K562 (cell line): ENCODE measurements at regions not wholly inside any gene's neighbourhood (a gene's known extent, or its start where the extent isn't known, plus 50 kb on each side); places are given as distances from the start of the nearest gene placed in this dataset.

Source experiments
- ATAC-seq: fragments of 200-7000 bp; cut with Tn5 transposase; 3 replicates; pipeline ENCODE4 v1.9.1; 2020; ENCODE audit warnings: moderate library complexity
- BruUV-seq: library from RNA; stranded (reverse); fragments of 400-500 nt; replicated peaks from 2 replicates; lab custom pipeline; 2021; lab: Mats Ljungman, UMichigan
- CTCF ChIA-PET: fragments of 300-600 bp; formaldehyde crosslinking; extraction: SDS; loops from one replicate; lab custom pipeline; 2021; ENCODE audit warnings: low intra/inter-chr PET ratio; lab: Yijun Ruan, JAX
- POLR2A ChIA-PET: fragments of 300-600, 350-650 bp; sonication (Branson Sonifier 250); formaldehyde crosslinking; extraction: SDS; loops from one replicate; lab custom pipeline; 2021; ENCODE audit warnings: antibody characterized with exemption, inconsistent platforms; lab: Yijun Ruan, JAX
- DNase-seq, 4 experiments: peaks; one replicate each; pipeline versions ENCODE4 v3.0.0 to v3.0.0-alpha.2; 2011 to 2018; ENCODE audit warnings: low spot score in 3 of 4, mixed read lengths in 3 of 4; ENCODE audit errors: extremely low read depth in 1 of 4
- FAIRE-seq: peaks from 2 replicates; lab custom pipeline; 2011; peaks lifted over from hg19 to GRCh38; lab: Jason Lieb, UNC
- H2AFZ ChIP-seq: 2 replicates; pipeline ENCODE4 v1.6.0; 2011; ENCODE audit warnings: low read depth, low read length, control low read depth, inconsistent platforms
- H3K27ac ChIP-seq: fragments of 200-600 bp; 3 replicates; pipeline ENCODE4 v1.8.0; 2011; ENCODE audit warnings: low read depth, mild to moderate bottlenecking, control low read depth, inconsistent platforms, low read length, moderate library complexity, mixed read lengths; ENCODE audit errors: extremely low read depth
- H3K27me3 ChIP-seq, 2 experiments: fragments of 300-600 bp in 1 of 2; 2 replicates in 1 of 2; 3 replicates in 1 of 2; pipeline versions ENCODE4 v1.6.0 to v1.8.0; 2011; ENCODE audit warnings: inconsistent platforms in 2 of 2, low read length in 2 of 2, mild to moderate bottlenecking in 1 of 2, mixed read lengths in 1 of 2, moderate library complexity in 1 of 2; ENCODE audit not compliant: control insufficient read depth in 2 of 2, insufficient read depth in 2 of 2
- H3K36me3 ChIP-seq: fragments of 300-600 bp; 3 replicates; pipeline ENCODE4 v1.8.0; 2011; ENCODE audit warnings: mild to moderate bottlenecking, low read length, inconsistent platforms; ENCODE audit not compliant: control insufficient read depth, insufficient read depth
- H3K4me1 ChIP-seq, 2 experiments: fragments of 200-600 bp in 1 of 2; replicated peaks in 1 of 2; 2 replicates in 1 of 2; 3 replicates in 1 of 2; pipeline versions ENCODE4 v1.5.1 to v1.8.0; 2011; ENCODE audit warnings: inconsistent platforms in 2 of 2, low read length in 2 of 2, mild to moderate bottlenecking in 1 of 2, mixed read lengths in 1 of 2, moderate library complexity in 1 of 2; ENCODE audit not compliant: control insufficient read depth in 2 of 2, insufficient read depth in 2 of 2
- H3K4me2 ChIP-seq: 2 replicates; pipeline ENCODE4 v1.6.1; 2011; ENCODE audit warnings: low read length, control low read depth, inconsistent platforms, mixed read lengths; ENCODE audit not compliant: insufficient read depth
- H3K4me3 ChIP-seq: fragments of 200-600 bp; sonication (generic), shearing (Covaris generic); 2 replicates; pipeline ENCODE4 v1.5.1; 2016; ENCODE audit warnings: control low read depth, inconsistent platforms
- H3K79me2 ChIP-seq: fragments of 200-600 bp; 3 replicates; pipeline ENCODE4 v1.8.0; 2011; ENCODE audit warnings: low read length, inconsistent platforms; ENCODE audit not compliant: control insufficient read depth, insufficient read depth
- H3K9ac ChIP-seq, 2 experiments: 2 replicates each; pipeline versions ENCODE4 v1.6.0 to v1.6.1; 2011; ENCODE audit warnings: low read depth in 2 of 2, low read length in 2 of 2, control low read depth in 1 of 2, inconsistent platforms in 1 of 2, mild to moderate bottlenecking in 1 of 2, mixed read lengths in 1 of 2; ENCODE audit not compliant: insufficient read depth in 1 of 2
- H3K9me1 ChIP-seq: one replicate; pipeline ENCODE4 v1.6.0; 2011; ENCODE audit warnings: inconsistent platforms, mild to moderate bottlenecking, low read length, moderate library complexity; ENCODE audit not compliant: control insufficient read depth, insufficient read depth
- H3K9me3 ChIP-seq: replicated peaks from 2 replicates; pipeline ENCODE4 v1.5.1; 2011; ENCODE audit warnings: low read depth, low read length, inconsistent platforms; ENCODE audit not compliant: control insufficient read depth, insufficient read depth
- H4K20me1 ChIP-seq: replicated peaks from 2 replicates; pipeline ENCODE4 v1.6.1; 2011; ENCODE audit warnings: low read length, inconsistent platforms, mixed read lengths; ENCODE audit not compliant: control insufficient read depth, insufficient read depth
- E2F3 ChIP-seq: fragments of 250-450 bp; sonication (Bioruptor Pico); IDR thresholded peaks from 2 replicates; pipeline ENCODE4 v1.4.0; 2020; ENCODE audit warnings: mild to moderate bottlenecking
- ETS1 ChIP-seq: conservative IDR thresholded peaks from 2 replicates; pipeline ENCODE4 v1.6.1; 2011; ENCODE audit warnings: low read depth, mild to moderate bottlenecking, low read length; ENCODE audit not compliant: control insufficient read depth
- GABPA ChIP-seq: fragments of 200-800 bp; sonication (Bioruptor generic); conservative IDR thresholded peaks from 2 replicates; pipeline ENCODE4 v1.6.1; 2016; ENCODE audit warnings: low read depth, missing genetic modification characterization, missing compliant biosample characterization
- JUND ChIP-seq, 2 experiments: IDR thresholded peaks; 2 replicates in 1 of 2; 3 replicates in 1 of 2; pipeline ENCODE4 v1.6.1; 2011; ENCODE audit warnings: borderline replicate concordance in 2 of 2, low read depth in 2 of 2, low read length in 2 of 2, improper control_type of control experiment in 1 of 2, missing biosample characterization in 1 of 2, missing genetic modification characterization in 1 of 2, missing genetic modification reagents in 1 of 2
- MCM2 ChIP-seq: fragments of 450-650 bp; IDR thresholded peaks from 2 replicates; pipeline ENCODE4 v1.6.1; 2017; ENCODE audit warnings: low read depth, mild to moderate bottlenecking
- MYBL2 ChIP-seq, 2 experiments: fragments of 450-650 bp in 1 of 2; sonication (generic) in 1 of 2; formaldehyde crosslinking in 1 of 2; IDR thresholded peaks; 2 replicates each; pipeline versions ENCODE4 v1.6.1 to v1.8.1; 2017 to 2022; ENCODE audit warnings: borderline replicate concordance in 1 of 2, inconsistent platforms in 1 of 2, low read depth in 1 of 2, mild to moderate bottlenecking in 1 of 2, missing genetic modification reagents in 1 of 2, moderate library complexity in 1 of 2
- NEUROD1 ChIP-seq: fragments of 150-350 bp; IDR thresholded peaks from 2 replicates; pipeline ENCODE4 v1.6.1; 2014; ENCODE audit warnings: borderline replicate concordance, low read length, low read depth; ENCODE audit not compliant: partially characterized antibody
- NR2F6 ChIP-seq: fragments of 450-650 bp; formaldehyde crosslinking; IDR thresholded peaks from 2 replicates; pipeline ENCODE4 v1.4.0; 2020; ENCODE audit warnings: mild to moderate bottlenecking
- OTX1 ChIP-seq: fragments of 450-650 bp; formaldehyde crosslinking; IDR thresholded peaks from 2 replicates; pipeline ENCODE4 v1.4.0; 2022; ENCODE audit warnings: mild to moderate bottlenecking
- RFX7 ChIP-seq: fragments of 250-450 bp; sonication (Bioruptor Pico); IDR thresholded peaks from 2 replicates; pipeline ENCODE4 v1.5.1; 2021; ENCODE audit warnings: mild to moderate bottlenecking
- SMAD1 ChIP-seq: fragments of 150-350 bp; IDR thresholded peaks from 2 replicates; pipeline ENCODE4 v1.6.1; 2014; ENCODE audit warnings: low read length, low read depth; ENCODE audit not compliant: partially characterized antibody
- ZNF124 ChIP-seq: sonication (generic); formaldehyde crosslinking; IDR thresholded peaks from 2 replicates; pipeline ENCODE4 v1.8.1; 2022; ENCODE audit warnings: missing genetic modification reagents
- ZNF311 ChIP-seq: fragments of 250-450 bp; sonication (Bioruptor Pico); IDR thresholded peaks from 2 replicates; pipeline ENCODE4 v1.4.0; 2020; ENCODE audit warnings: mild to moderate bottlenecking, moderate library complexity
- WGBS: fragments of 100-300 bp; shearing (Covaris generic); methylation state at CpG from one replicate; pipeline ENCODE4 v1.1.6; 2016; ENCODE audit warnings: low coverage, mixed read lengths; ENCODE audit not compliant: insufficient coverage; ENCODE audit errors: missing lambda C conversion rate; 5-methylcytosine and 5-hydroxymethylcytosine counted together
- in situ Hi-C: fragments of 300-500 bp; cut with MboI; formaldehyde crosslinking; loops from 4 replicates; pipeline ENCODE4 v1.15.0; 2018; ENCODE audit warnings: inconsistent platforms, mixed read lengths
- intact Hi-C: fragments of 100-400 bp; cut with micrococcal nuclease; formaldehyde crosslinking; loops from 2 replicates; pipeline ENCODE4 v1.14.2; 2022

DNA sequence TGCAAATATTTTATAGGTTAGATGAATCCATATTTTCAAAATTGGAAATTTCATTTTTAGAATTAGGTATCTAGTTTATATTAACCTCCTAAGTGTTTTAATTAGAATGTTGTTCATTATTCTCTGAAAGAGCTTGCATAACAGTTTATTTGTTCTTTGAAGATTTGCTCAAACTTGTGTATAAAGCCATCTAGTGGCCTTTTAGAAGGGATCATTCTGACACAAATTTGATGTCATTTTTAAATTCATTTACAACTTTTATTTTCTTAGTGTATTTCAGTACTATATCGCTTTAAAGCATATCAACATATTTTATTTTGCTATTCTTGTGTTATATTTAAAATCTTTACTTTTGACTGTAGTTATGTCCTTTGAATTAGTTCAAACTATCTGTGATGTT lies 527.0 kb upstream of the NRG3 start:
- no peak overlapping the region for H3K4me2 ChIP-seq
- in situ Hi-C loops: no loop called here
- POLR2A ChIA-PET: no interaction called here
- no peak overlapping the region for H2AFZ ChIP-seq
- CTCF ChIA-PET: no interaction called here
- H3K27ac ChIP-seq: no peak overlapping the region
- DNase-seq (no peak), ATAC-seq (no peak), FAIRE-seq (peak; percentile 15)
- H3K9me1 ChIP-seq: no peaks in the 10 kb centered on the region
- H3K9ac ChIP-seq: no peak overlapping the region
- H3K4me1 ChIP-seq: no peaks in the 10 kb centered on the region
- H4K20me1 ChIP-seq: no peaks in the 10 kb centered on the region
- intact Hi-C loops: no loop called here
- BruUV-seq: no TSS peak
- WGBS: 0% methylated on average over 1 of the region's 1 CpG
- H3K79me2 ChIP-seq: no peaks in the 10 kb centered on the region
- H3K9me3 ChIP-seq: no peaks in the 10 kb centered on the region
- H3K4me3 ChIP-seq: no peak overlapping the region
- H3K27me3 ChIP-seq: no peaks in the 10 kb centered on the region
- no peak for TF ChIP-seq ZNF311
- TF ChIP-seq MCM2: no peak
- no peak for TF ChIP-seq ETS1
- no peak for TF ChIP-seq NR2F6
- TF ChIP-seq GABPA: no peak
- TF ChIP-seq RFX7 (CRISPR knock-in tag): no peak
- TF ChIP-seq JUND (IDR thresholded peaks at IDR 0.05; ENCODE audit: borderline replicate concordance, low read depth, low read length): no peak
- no peak for TF ChIP-seq JUND (tag; IDR thresholded peaks at IDR 0.05; ENCODE audit: borderline replicate concordance, low read depth, low read length)
- no peak for TF ChIP-seq OTX1 (CRISPR knock-in tag)
- no peak for TF ChIP-seq MYBL2 (IDR thresholded peaks at IDR 0.05; ENCODE audit: low read depth)
- no peak for TF ChIP-seq MYBL2 (CRISPR knock-in tag; IDR thresholded peaks at IDR 0.05; ENCODE audit: borderline replicate concordance)
- no peak for TF ChIP-seq E2F3
- TF ChIP-seq NEUROD1: no peak
- TF ChIP-seq ZNF124 (CRISPR knock-in tag): no peak
- no peak for TF ChIP-seq SMAD1
- H3K36me3 ChIP-seq: no peaks in the 10 kb centered on the region
